Heart left ventricle (tissue), 16 donors: ENCODE measurements at regions not wholly inside any gene's neighbourhood (a gene's known extent, or its start where the extent isn't known, plus 50 kb on each side); places are given as distances from the start of the nearest gene placed in this dataset.

Source experiments
- ATAC-seq, 4 donors: fragments of 200-7000 bp; cut with Tn5 transposase; one replicate each; pipeline ENCODE4 v1.9.1; 2020 to 2022; ENCODE audit warnings: moderate library complexity in 4 of 4, mild to moderate bottlenecking in 3 of 4, moderate number of reproducible peaks in 1 of 4
- DNase-seq, 5 donors: peaks; one replicate each; pipeline ENCODE4 v3.0.0-alpha.2; 2020
- H3K27ac ChIP-seq, 12 donors: fragments of 200-600 bp; sonication (generic) in 4 of 12; one replicate each; pipeline versions ENCODE4 v1.5.0 to v1.8.0; 2016 to 2022; ENCODE audit warnings: mild to moderate bottlenecking in 2 of 12
- H3K27me3 ChIP-seq, 9 donors: fragments of 200-600 bp; sonication (generic) in 2 of 9; one replicate each; pipeline versions ENCODE4 v1.5.1 to v1.8.0; 2016 to 2022; ENCODE audit warnings: mild to moderate bottlenecking in 3 of 9
- H3K36me3 ChIP-seq, 9 donors: fragments of 200-600 bp; sonication (generic) in 2 of 9; one replicate each; pipeline versions ENCODE4 v1.5.0 to v1.8.0; 2018 to 2022; ENCODE audit warnings: mild to moderate bottlenecking in 2 of 9
- H3K4me1 ChIP-seq, 12 donors: fragments of 200-600 bp; sonication (generic) in 4 of 12; one replicate each; pipeline versions ENCODE4 v1.5.0 to v1.8.0; 2016 to 2022; ENCODE audit warnings: mild to moderate bottlenecking in 3 of 12
- H3K4me3 ChIP-seq, 12 donors: fragments of 200-600 bp; sonication (generic) in 4 of 12; one replicate each; pipeline versions ENCODE4 v1.5.0 to v1.8.0; 2017 to 2022; ENCODE audit warnings: mild to moderate bottlenecking in 9 of 12, moderate library complexity in 4 of 12
- H3K9me3 ChIP-seq, 12 donors: fragments of 200-600 bp; sonication (generic) in 4 of 12; one replicate each; pipeline versions ENCODE4 v1.5.0 to v1.8.0; 2016 to 2022; ENCODE audit warnings: mild to moderate bottlenecking in 1 of 12
- CTCF ChIP-seq, 12 donors: fragments of 200-600 bp; sonication (generic) in 4 of 12; IDR thresholded peaks; one replicate each; pipeline versions ENCODE4 v1.5.0 to v1.8.0; 2018 to 2022; ENCODE audit warnings: antibody characterized with exemption in 12 of 12, mild to moderate bottlenecking in 5 of 12
- POLR2A ChIP-seq, 2 donors: fragments of 450-650 bp; IDR thresholded peaks; one replicate each; pipeline ENCODE4 v1.6.1; 2017; ENCODE audit warnings: antibody characterized with exemption in 2 of 2, mild to moderate bottlenecking in 2 of 2, moderate library complexity in 2 of 2
- WGBS, 4 donors: extraction: QIAGEN DNeasy Blood & Tissue Kit in 2 of 4; methylation state at CpG; one replicate each; pipeline versions ENCODE4 v1.1.5 to v1.1.7; 2013 to 2018; 5-methylcytosine and 5-hydroxymethylcytosine counted together
- intact Hi-C, 10 donors: fragments of 100-400 bp; cut with DNase I; formaldehyde crosslinking; loops; one replicate each; pipeline versions ENCODE4 v1.11.1 to v1.14.2; 2022
- donor health status: ischemic (EF 13 %, LVEDD 7.1; RV severe dilation, severe dysfunction).
- donor health status: healthy with polysubstance abuse.
- donor health status: DM: no; HTN: yes; CAD: no.
- donor health status: DM: no; HTN: no; CAD: no.
- donor health status: ischemic (EF 25% LVEDD 6.9; RV normal size, moderate dysfunction).
- donor health status: ischemic (EF 25% LVEDD 5.7; RV mildly dilated, moderate dysfunction).
- donor health status: healthy.
- donor health status: DM: yes; HTN: yes; CAD: no.
- donor health status: ischemic (EF 35%, LVEDD 5.7; RV mildly dilated, moderate dysfunction).
- donor health status: nonischemic (EF 11% LVEDD 7.7; RV severe dilation, severe dysfunction).
- donor health status: DM: yes; HTN: yes; CAD: no.
- donor health status: PGD.
- donor health status: ischemic (EF 29% LVEDD 5.4; RV normal size, mild dysfunction).
- donor health status: nonischemic (EF 23%, LVEDD 6.1; RV moderate dilation, normal function).

- Histone ChIP-seq H3K4me1 (peaks cover 0 to 51% (median 17%) of the 10 kb centered on the region in 12 donors), H3K4me3 (peak overlapping the region in 1 of 12 donors; percentile 13), H3K27ac (peak overlapping the region in 11 of 12 donors; percentile 26 to 85 (median 54)), H3K27me3 (no peaks in the 10 kb centered on the region), H3K9me3 (no peaks in the 10 kb centered on the region), H3K36me3 (no peaks in the 10 kb centered on the region)
- DNase-seq: peak; percentile 61 to 74 (median 66)
- no peak for TF ChIP-seq CTCF (IDR thresholded peaks at IDR 0.05)
- TF ChIP-seq POLR2A (IDR thresholded peaks at IDR 0.05): peak in 1 of 2 donors; percentile 14
- ATAC-seq: peak; percentile 65 to 89 (median 86)
- WGBS, 4 donors: 44 to 47% (median 46%) methylated on average over 10 of the region's 10 CpGs
- intact Hi-C loops: loop anchor here in 1 of 10 donors (2.0 kb wide), 1 partner anchor 16 kb away; no protein-coding TSS in a partner anchor
These were observed 67.3 kb upstream of the KLF6 start for GRCh38 chr10:3852147-3852904.

GRCh38 chr10:3850999-3851937 lies 66.3 kb upstream of the KLF6 start:
- no peak overlapping the region for H3K4me3 ChIP-seq
- 81 to 86% (median 83%) methylated on average over 9 of the region's 9 CpGs for WGBS, 4 donors
- intact Hi-C loops: no loop called here
- ATAC-seq (peak; percentile 8 to 60 (median 52)), DNase-seq (no peak)
- no peaks in the 10 kb centered on the region for H3K27me3 ChIP-seq
- TF ChIP-seq CTCF (IDR thresholded peaks at IDR 0.05) (no peak), POLR2A (IDR thresholded peaks at IDR 0.05) (no peak)
- H3K4me1 ChIP-seq: peaks cover 0 to 51% (median 17%) of the 10 kb centered on the region in 12 donors
- no peaks in the 10 kb centered on the region for H3K9me3 ChIP-seq
- H3K27ac ChIP-seq: peak overlapping the region in 11 of 12 donors; percentile 26 to 85 (median 54)
- H3K36me3 ChIP-seq: no peaks in the 10 kb centered on the region

- H3K27me3 ChIP-seq: no peaks in the 10 kb centered on the region
- H3K9me3 ChIP-seq: no peaks in the 10 kb centered on the region
- WGBS, 4 donors: 87 to 96% (median 91%) methylated on average over 4 of the region's 4 CpGs
- ATAC-seq (no peak), DNase-seq (no peak)
- TF ChIP-seq CTCF (IDR thresholded peaks at IDR 0.05) (no peak), POLR2A (IDR thresholded peaks at IDR 0.05) (no peak)
- peaks cover 0 to 51% (median 16%) of the 10 kb centered on the region in 12 donors for H3K4me1 ChIP-seq
- intact Hi-C loops: no loop called here
- no peak overlapping the region for H3K4me3 ChIP-seq
- H3K27ac ChIP-seq: peak overlapping the region in 1 of 12 donors; percentile 79
- no peaks in the 10 kb centered on the region for H3K36me3 ChIP-seq
These were observed 64.0 kb upstream of the KLF6 start for GRCh38 chr10:3848775-3849635.
